ENCODE measurements at regions not wholly inside any gene's neighbourhood (a gene's known extent, or its start where the extent isn't known, plus 50 kb on each side); places are given as distances from the start of the nearest gene placed in this dataset.
A peak's percentile ranks its signal among the peaks of the same experiment; 100 is the strongest.

GRCh38 chr4:189162073-189162789 lies 778.4 kb upstream of the FRG1 start:
- no peaks in the 10 kb centered on the region for H3K27me3 ChIP-seq (ENCODE audit: control insufficient read depth, insufficient read depth, low read length)
- no peaks in the 10 kb centered on the region for H3K36me3 ChIP-seq (ENCODE audit: control insufficient read depth in 2 of 3, insufficient read depth in 3 of 3, low read length in 3 of 3)
- H3K4me3 ChIP-seq (ENCODE audit: low read length in 3 of 3) = no peak overlapping the region
- FAIRE-seq (no peak), DNase-seq (no peak)
- TF ChIP-seq CTCF (IDR thresholded peaks at IDR 0.05; ENCODE audit: borderline replicate concordance, extremely low read depth, insufficient read depth) = no peak
- no peaks in the 10 kb centered on the region for H3K9me3 ChIP-seq (ENCODE audit: control insufficient read depth in 2 of 3, insufficient read depth in 1 of 3, low read length in 3 of 3)
- no peak overlapping the region for H3K27ac ChIP-seq (ENCODE audit: low read depth in 2 of 2, low read length in 2 of 2)
- no peaks in the 10 kb centered on the region for H3K4me1 ChIP-seq (ENCODE audit: control insufficient read depth in 2 of 3, insufficient read depth in 2 of 3, low read depth in 1 of 3, low read length in 3 of 3)
- H3K9ac ChIP-seq (ENCODE audit: low read length in 3 of 3) = no peak overlapping the region
- intact Hi-C loops (cut with DNase I) = no loop called here

- Histone ChIP-seq H3K4me1 (ENCODE audit: control insufficient read depth in 2 of 3, insufficient read depth in 2 of 3, low read depth in 1 of 3, low read length in 3 of 3) (no peaks in the 10 kb centered on the region), H3K4me3 (ENCODE audit: low read length in 3 of 3) (no peak overlapping the region), H3K36me3 (ENCODE audit: control insufficient read depth in 2 of 3, insufficient read depth in 3 of 3, low read length in 3 of 3) (no peaks in the 10 kb centered on the region), H3K9me3 (ENCODE audit: control insufficient read depth in 2 of 3, insufficient read depth in 1 of 3, low read length in 3 of 3) (no peaks in the 10 kb centered on the region), H3K9ac (ENCODE audit: low read length in 3 of 3) (no peak overlapping the region), H3K27ac (ENCODE audit: low read depth in 2 of 2, low read length in 2 of 2) (no peak overlapping the region), H3K27me3 (ENCODE audit: control insufficient read depth, insufficient read depth, low read length) (no peaks in the 10 kb centered on the region)
- no peak for TF ChIP-seq CTCF (IDR thresholded peaks at IDR 0.05; ENCODE audit: borderline replicate concordance, extremely low read depth, insufficient read depth)
- peak in 1 of 5 donors; percentile 2 for DNase-seq
- intact Hi-C loops (cut with DNase I) = no loop called here
- FAIRE-seq = no peak
These were observed 777.8 kb upstream of the FRG1 start for GRCh38 chr4:189162888-189163287.

- Histone ChIP-seq H3K27ac (ENCODE audit: low read depth in 2 of 2, low read length in 2 of 2) (no peak overlapping the region), H3K9ac (ENCODE audit: low read length in 3 of 3) (no peak overlapping the region), H3K4me1 (ENCODE audit: control insufficient read depth in 2 of 3, insufficient read depth in 2 of 3, low read depth in 1 of 3, low read length in 3 of 3) (no peaks in the 10 kb centered on the region), H3K9me3 (ENCODE audit: control insufficient read depth in 2 of 3, insufficient read depth in 1 of 3, low read length in 3 of 3) (no peaks in the 10 kb centered on the region), H3K4me3 (ENCODE audit: low read length in 3 of 3) (no peak overlapping the region), H3K27me3 (ENCODE audit: control insufficient read depth, insufficient read depth, low read length) (no peaks in the 10 kb centered on the region), H3K36me3 (ENCODE audit: control insufficient read depth in 2 of 3, insufficient read depth in 3 of 3, low read length in 3 of 3) (no peaks in the 10 kb centered on the region)
- TF ChIP-seq CTCF (IDR thresholded peaks at IDR 0.05; ENCODE audit: borderline replicate concordance, extremely low read depth, insufficient read depth) = no peak
- intact Hi-C loops (cut with DNase I) = no loop called here
- no peak for DNase-seq
- no peak for FAIRE-seq
These were observed 764.7 kb upstream of the FRG1 start for GRCh38 chr4:189176002-189176401.

- DNase-seq (no peak), FAIRE-seq (no peak)
- no peak for TF ChIP-seq CTCF (IDR thresholded peaks at IDR 0.05; ENCODE audit: borderline replicate concordance, extremely low read depth, insufficient read depth)
- Histone ChIP-seq H3K4me3 (ENCODE audit: low read length in 3 of 3) (no peak overlapping the region), H3K27ac (ENCODE audit: low read depth in 2 of 2, low read length in 2 of 2) (no peak overlapping the region), H3K9me3 (ENCODE audit: control insufficient read depth in 2 of 3, insufficient read depth in 1 of 3, low read length in 3 of 3) (no peaks in the 10 kb centered on the region), H3K36me3 (ENCODE audit: control insufficient read depth in 2 of 3, insufficient read depth in 3 of 3, low read length in 3 of 3) (no peaks in the 10 kb centered on the region), H3K4me1 (ENCODE audit: control insufficient read depth in 2 of 3, insufficient read depth in 2 of 3, low read depth in 1 of 3, low read length in 3 of 3) (no peaks in the 10 kb centered on the region), H3K9ac (ENCODE audit: low read length in 3 of 3) (no peak overlapping the region), H3K27me3 (ENCODE audit: control insufficient read depth, insufficient read depth, low read length) (no peaks in the 10 kb centered on the region)
- intact Hi-C loops (cut with DNase I) = no loop called here
These were observed 763.5 kb upstream of the FRG1 start for GRCh38 chr4:189177130-189177529.
